ENCODE measurements at regions not wholly inside any gene's neighbourhood (a gene's known extent, or its start where the extent isn't known, plus 50 kb on each side); places are given as distances from the start of the nearest gene placed in this dataset.

- Histone ChIP-seq H3K27me3 (ENCODE audit: control insufficient read depth, insufficient read depth, low read length) (no peaks in the 10 kb centered on the region), H3K4me3 (ENCODE audit: low read depth, low read length) (no peak overlapping the region), H3K4me2 (ENCODE audit: low read length) (no peak overlapping the region), H3K9me3 (ENCODE audit: control insufficient read depth, low read length) (no peaks in the 10 kb centered on the region), H3K79me2 (no peaks in the 10 kb centered on the region), H2AFZ (no peak overlapping the region), H3K27ac (no peak overlapping the region), H3K36me3 (ENCODE audit: control insufficient read depth, insufficient read depth, low read length) (no peaks in the 10 kb centered on the region), H3K4me1 (no peaks in the 10 kb centered on the region), H3K9ac (no peak overlapping the region)
- TF ChIP-seq CTCF (IDR thresholded peaks at IDR 0.05): no peak
These were observed 280.5 kb upstream of the EDA2R start for GRCh38 chrX:66919280-66919832.

- Histone ChIP-seq H3K27me3 (ENCODE audit: control insufficient read depth, insufficient read depth, low read length) (no peaks in the 10 kb centered on the region), H3K27ac (no peak overlapping the region), H3K9ac (no peak overlapping the region), H3K4me3 (ENCODE audit: low read depth, low read length) (no peak overlapping the region), H2AFZ (no peak overlapping the region), H3K4me2 (ENCODE audit: low read length) (no peak overlapping the region), H3K36me3 (ENCODE audit: control insufficient read depth, insufficient read depth, low read length) (no peaks in the 10 kb centered on the region), H3K79me2 (no peaks in the 10 kb centered on the region), H3K9me3 (ENCODE audit: control insufficient read depth, low read length) (no peaks in the 10 kb centered on the region), H3K4me1 (no peaks in the 10 kb centered on the region)
- TF ChIP-seq CTCF (IDR thresholded peaks at IDR 0.05): no peak
These were observed 279.6 kb upstream of the EDA2R start for GRCh38 chrX:66918511-66918910.

- no peaks in the 10 kb centered on the region for H3K79me2 ChIP-seq
- no peak overlapping the region for H3K4me3 ChIP-seq (ENCODE audit: low read depth, low read length)
- no peaks in the 10 kb centered on the region for H3K27me3 ChIP-seq (ENCODE audit: control insufficient read depth, insufficient read depth, low read length)
- H2AFZ ChIP-seq: no peak overlapping the region
- no peak overlapping the region for H3K4me2 ChIP-seq (ENCODE audit: low read length)
- H3K4me1 ChIP-seq: no peaks in the 10 kb centered on the region
- H3K36me3 ChIP-seq (ENCODE audit: control insufficient read depth, insufficient read depth, low read length): no peaks in the 10 kb centered on the region
- no peak overlapping the region for H3K9ac ChIP-seq
- H3K9me3 ChIP-seq (ENCODE audit: control insufficient read depth, low read length): no peaks in the 10 kb centered on the region
- no peak overlapping the region for H3K27ac ChIP-seq
- TF ChIP-seq CTCF (IDR thresholded peaks at IDR 0.05): no peak
These were observed 277.0 kb upstream of the EDA2R start for GRCh38 chrX:66915893-66916292.

GRCh38 chrX:66914080-66914479 lies 275.2 kb upstream of the EDA2R start:
- no peaks in the 10 kb centered on the region for H3K36me3 ChIP-seq (ENCODE audit: control insufficient read depth, insufficient read depth, low read length)
- H3K4me3 ChIP-seq (ENCODE audit: low read depth, low read length): no peak overlapping the region

More at GRCh38 chrX:66914080-66914479, 275.2 kb upstream of the EDA2R start:
- Histone ChIP-seq H3K4me2 (ENCODE audit: low read length) (no peak overlapping the region), H3K9me3 (ENCODE audit: control insufficient read depth, low read length) (no peaks in the 10 kb centered on the region), H3K27ac (no peak overlapping the region), H3K79me2 (no peaks in the 10 kb centered on the region), H3K27me3 (ENCODE audit: control insufficient read depth, insufficient read depth, low read length) (no peaks in the 10 kb centered on the region), H2AFZ (no peak overlapping the region), H3K9ac (no peak overlapping the region), H3K4me1 (no peaks in the 10 kb centered on the region)
- TF ChIP-seq CTCF (IDR thresholded peaks at IDR 0.05): no peak
